ENCODE measurements at regions not wholly inside any gene's neighbourhood (a gene's known extent, or its start where the extent isn't known, plus 50 kb on each side); places are given as distances from the start of the nearest gene placed in this dataset.

DNA sequence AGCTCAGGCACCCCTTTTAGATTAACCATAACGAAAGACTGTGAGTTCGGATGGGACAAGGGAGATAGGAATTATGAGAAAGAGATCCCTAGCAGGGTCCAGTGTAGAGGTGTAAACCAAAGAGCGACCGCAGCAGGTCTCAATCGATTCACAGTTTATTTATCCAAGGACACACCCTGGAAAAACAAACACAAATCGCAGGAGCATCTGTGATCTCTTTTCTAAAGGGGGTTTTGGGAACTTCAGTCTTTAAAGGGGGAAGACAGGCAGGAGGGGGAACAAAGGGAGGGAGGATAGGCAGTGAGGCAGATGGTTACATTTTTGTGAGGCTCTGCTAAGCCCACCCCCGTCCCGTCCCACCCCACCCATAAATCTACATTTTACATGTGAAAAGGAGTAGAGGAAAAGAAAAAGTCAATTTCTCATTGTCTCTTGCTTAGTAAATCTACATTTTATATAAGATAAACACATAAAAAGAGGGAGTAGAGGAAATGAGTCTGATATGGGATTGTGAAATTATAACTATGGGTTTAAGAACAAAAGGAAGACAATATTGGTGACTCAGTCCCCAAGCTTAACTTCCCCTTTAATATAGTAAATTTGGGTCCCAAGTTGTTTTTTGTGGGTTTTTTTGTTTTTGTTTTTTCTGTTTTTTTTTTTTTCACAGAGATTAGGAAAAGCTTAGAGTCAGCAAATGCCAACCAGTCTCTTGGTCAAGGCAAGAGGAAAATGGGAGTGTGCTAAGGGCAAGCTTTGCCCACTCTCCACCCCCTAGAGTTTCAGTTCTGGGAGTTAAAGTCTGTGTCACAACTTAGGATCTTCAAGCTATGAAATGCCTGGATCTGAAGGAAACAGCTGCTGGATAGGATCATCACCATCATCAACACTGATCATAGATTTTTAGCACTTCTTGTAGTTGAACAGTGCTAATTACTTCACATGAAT lies 160.9 kb upstream of the CDH5 start:
- TF ChIP-seq CTCF (IDR thresholded peaks at IDR 0.05; ENCODE audit: extremely low read depth, missing control alignments): no peak
- DNase-seq (ENCODE audit: low spot score): no peak

- no peak for DNase-seq (ENCODE audit: low spot score)
- TF ChIP-seq CTCF (IDR thresholded peaks at IDR 0.05; ENCODE audit: extremely low read depth, missing control alignments): no peak
Observed at GRCh38 chr16:66204756-66205155, 161.7 kb upstream of the CDH5 start.

DNA sequence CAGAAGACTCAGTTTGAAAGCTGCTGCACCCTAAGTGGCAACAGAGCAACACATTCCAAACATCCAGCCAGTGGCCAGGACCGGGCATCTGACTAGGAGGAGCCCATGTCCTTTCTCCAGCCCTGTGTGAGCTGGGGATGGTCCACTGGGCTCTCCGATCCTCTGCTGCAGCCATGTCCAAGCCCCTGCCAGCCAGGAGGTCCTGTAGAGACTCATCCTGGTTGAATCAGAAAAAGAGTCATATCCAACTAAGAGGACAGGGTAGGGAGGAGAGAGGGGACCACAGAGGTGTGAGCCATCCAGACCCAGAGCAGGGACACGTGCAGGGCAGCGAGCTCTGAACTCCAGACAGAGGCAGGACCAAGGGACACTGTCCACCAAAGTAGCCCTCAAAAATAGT lies 163.0 kb upstream of the CDH5 start:
- no peak for DNase-seq (ENCODE audit: low spot score)
- no peak for TF ChIP-seq CTCF (IDR thresholded peaks at IDR 0.05; ENCODE audit: extremely low read depth, missing control alignments)

DNA sequence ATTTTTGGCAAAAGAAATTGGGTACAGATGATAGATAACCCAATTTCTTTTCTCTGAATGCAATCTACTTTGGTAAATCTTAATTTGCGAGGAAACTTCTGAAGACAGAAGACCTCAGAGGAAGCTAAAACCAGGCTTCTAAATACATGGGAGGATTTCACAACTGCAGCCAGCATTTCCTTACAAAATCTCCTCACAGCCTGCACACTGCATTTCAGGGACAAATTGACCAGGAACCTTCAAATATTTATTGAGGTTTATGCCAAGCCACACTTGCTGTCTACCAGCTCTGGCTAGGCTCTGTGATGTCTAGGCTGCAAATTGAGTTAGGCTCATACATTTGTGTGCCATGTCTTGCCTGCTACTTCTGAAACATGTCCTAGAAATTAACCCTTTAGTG lies 167.3 kb upstream of the CDH5 start:
- no peak for TF ChIP-seq CTCF (IDR thresholded peaks at IDR 0.05; ENCODE audit: extremely low read depth, missing control alignments)
- no peak for DNase-seq (ENCODE audit: low spot score)

- no peak for DNase-seq (ENCODE audit: low spot score)
- no peak for TF ChIP-seq CTCF (IDR thresholded peaks at IDR 0.05; ENCODE audit: extremely low read depth, missing control alignments)
Observed at GRCh38 chr16:66198641-66199040, 167.8 kb upstream of the CDH5 start.

- DNase-seq (ENCODE audit: low spot score): no peak
- no peak for TF ChIP-seq CTCF (IDR thresholded peaks at IDR 0.05; ENCODE audit: extremely low read depth, missing control alignments)
Observed at GRCh38 chr16:66197668-66198278, 168.7 kb upstream of the CDH5 start.

GRCh38 chr16:66196770-66197169 lies 169.7 kb upstream of the CDH5 start:
- no peak for TF ChIP-seq CTCF (IDR thresholded peaks at IDR 0.05; ENCODE audit: extremely low read depth, missing control alignments)

More at GRCh38 chr16:66196770-66197169, 169.7 kb upstream of the CDH5 start:
- DNase-seq (ENCODE audit: low spot score): no peak
